AG04449 (cell line): ENCODE measurements at regions not wholly inside any gene's neighbourhood (a gene's known extent, or its start where the extent isn't known, plus 50 kb on each side); places are given as distances from the start of the nearest gene placed in this dataset.

ENCODE experiments used
- CTCF ChIA-PET: fragments of 350-600 bp; formaldehyde crosslinking; extraction: SDS; loops from one replicate; lab custom pipeline; 2021; ENCODE audit warnings: antibody characterized with exemption; lab: Yijun Ruan, JAX
- POLR2A ChIA-PET: fragments of 400-600, 350-600 bp; formaldehyde crosslinking; extraction: SDS; loops from one replicate; lab custom pipeline; 2020; ENCODE audit warnings: antibody characterized with exemption, inconsistent platforms; lab: Yijun Ruan, JAX
- DNase-seq: peaks from one replicate; pipeline ENCODE4 v3.0.0-alpha.2; 2010; ENCODE audit warnings: low read depth, low spot score
- H3K4me3 ChIP-seq: 2 replicates; pipeline ENCODE4 v1.5.1; 2011; ENCODE audit warnings: low read depth, mild to moderate bottlenecking, control low read depth, low read length
- TF ChIP-seq, protein P1 (sequence below): IDR thresholded peaks from one replicate; pipeline ENCODE4 v1.5.1; 2011; ENCODE audit warnings: mild to moderate bottlenecking, moderate library complexity, low read length, control low read depth, inconsistent platforms; ENCODE audit not compliant: insufficient read depth; ENCODE audit errors: missing control alignments

DNA sequence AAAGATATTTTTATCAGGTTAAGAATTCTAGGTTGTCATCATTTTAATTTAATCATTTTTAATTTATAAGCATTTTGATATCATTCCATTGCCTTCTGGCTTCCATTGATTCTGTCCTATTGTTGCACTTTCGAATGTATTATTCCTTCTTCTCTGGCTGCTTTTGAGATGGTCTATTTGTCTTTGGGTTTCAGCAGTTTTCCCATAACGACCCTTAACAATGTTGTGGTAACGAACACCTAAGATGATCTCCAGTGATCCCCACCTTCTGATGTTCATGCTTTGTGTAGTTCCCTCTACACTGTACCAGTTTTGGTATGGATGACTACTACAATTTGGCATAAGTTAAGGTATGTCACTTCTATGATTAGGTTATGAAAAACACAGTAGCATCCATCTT lies 59.9 kb downstream of the MINAR1 start:
- CTCF ChIA-PET = no interaction called here
- POLR2A ChIA-PET = no interaction called here
- TF ChIP-seq, protein P1, sequence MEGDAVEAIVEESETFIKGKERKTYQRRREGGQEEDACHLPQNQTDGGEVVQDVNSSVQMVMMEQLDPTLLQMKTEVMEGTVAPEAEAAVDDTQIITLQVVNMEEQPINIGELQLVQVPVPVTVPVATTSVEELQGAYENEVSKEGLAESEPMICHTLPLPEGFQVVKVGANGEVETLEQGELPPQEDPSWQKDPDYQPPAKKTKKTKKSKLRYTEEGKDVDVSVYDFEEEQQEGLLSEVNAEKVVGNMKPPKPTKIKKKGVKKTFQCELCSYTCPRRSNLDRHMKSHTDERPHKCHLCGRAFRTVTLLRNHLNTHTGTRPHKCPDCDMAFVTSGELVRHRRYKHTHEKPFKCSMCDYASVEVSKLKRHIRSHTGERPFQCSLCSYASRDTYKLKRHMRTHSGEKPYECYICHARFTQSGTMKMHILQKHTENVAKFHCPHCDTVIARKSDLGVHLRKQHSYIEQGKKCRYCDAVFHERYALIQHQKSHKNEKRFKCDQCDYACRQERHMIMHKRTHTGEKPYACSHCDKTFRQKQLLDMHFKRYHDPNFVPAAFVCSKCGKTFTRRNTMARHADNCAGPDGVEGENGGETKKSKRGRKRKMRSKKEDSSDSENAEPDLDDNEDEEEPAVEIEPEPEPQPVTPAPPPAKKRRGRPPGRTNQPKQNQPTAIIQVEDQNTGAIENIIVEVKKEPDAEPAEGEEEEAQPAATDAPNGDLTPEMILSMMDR = no peak
- no peak overlapping the region for H3K4me3 ChIP-seq
- DNase-seq = no peak

DNA sequence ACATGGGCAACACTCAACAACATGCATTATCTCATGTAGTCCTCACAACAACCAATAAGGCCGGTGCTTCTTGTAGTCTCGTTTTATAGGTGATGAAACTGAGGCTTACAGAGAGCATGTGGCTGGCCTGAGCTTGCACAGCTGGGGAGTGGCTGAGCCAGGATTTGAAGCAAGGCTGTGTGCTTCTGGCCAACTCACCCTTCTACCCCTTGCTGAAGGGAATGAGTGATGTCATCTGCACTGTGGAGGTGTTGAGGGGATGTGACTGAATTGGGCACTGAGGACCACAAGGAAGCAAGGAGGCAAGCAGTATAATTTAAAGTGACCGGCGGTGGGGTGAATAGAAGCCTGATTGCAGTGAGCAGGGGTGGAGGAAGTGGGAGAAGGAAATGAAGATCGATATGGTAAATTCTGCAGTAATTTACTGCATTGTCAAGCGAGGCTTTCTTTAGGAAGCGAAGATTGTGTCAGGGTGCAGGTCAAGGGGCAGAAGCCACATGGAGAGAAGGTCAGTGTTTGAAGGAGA lies 62.3 kb downstream of the MINAR1 start:
- TF ChIP-seq, protein P1 = no peak
- CTCF ChIA-PET = no interaction called here
- no peak overlapping the region for H3K4me3 ChIP-seq
- POLR2A ChIA-PET = no interaction called here
- DNase-seq = no peak

DNA sequence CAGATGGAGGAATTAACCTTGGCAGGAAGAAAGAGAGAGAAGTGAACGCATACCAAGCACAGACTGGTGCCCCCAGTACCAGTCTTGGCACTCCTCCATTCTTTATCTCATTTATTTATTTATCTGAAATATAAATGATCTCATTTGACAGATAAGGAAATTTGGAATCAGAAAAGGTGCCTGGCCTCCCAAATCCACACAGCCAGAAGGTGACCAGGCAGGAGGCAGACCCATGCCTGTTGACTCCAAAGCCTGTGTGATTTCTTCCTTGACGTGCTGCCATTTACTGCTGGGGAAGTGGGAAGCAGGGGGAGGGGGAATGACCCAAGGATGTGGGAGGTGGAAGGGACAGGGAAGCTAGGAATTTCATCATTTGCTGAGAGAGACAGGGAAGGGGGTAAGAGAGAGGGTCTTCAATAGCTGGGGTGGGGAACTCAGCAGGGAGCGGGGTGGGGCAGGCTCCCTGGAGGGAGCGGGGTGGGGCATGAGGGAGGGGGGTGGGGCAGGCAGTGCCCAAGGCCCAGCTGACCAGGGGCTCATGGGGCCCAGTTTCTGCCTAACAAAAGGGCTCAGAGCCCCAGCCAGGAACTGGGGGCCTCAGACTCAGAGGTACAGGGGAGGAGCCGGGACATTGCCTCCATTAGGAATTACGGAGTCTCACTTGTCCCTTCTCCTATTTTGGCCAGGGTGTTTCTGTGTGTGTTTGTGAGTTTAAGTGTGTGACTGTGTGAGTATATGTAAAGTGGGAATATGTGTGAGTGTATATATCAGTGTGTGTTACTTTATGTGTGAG lies 63.0 kb downstream of the MINAR1 start:
- no peak for DNase-seq
- TF ChIP-seq, protein P1 = no peak
- no peak overlapping the region for H3K4me3 ChIP-seq
- ChIA-PET CTCF (no interaction called here), POLR2A (no interaction called here)

DNA sequence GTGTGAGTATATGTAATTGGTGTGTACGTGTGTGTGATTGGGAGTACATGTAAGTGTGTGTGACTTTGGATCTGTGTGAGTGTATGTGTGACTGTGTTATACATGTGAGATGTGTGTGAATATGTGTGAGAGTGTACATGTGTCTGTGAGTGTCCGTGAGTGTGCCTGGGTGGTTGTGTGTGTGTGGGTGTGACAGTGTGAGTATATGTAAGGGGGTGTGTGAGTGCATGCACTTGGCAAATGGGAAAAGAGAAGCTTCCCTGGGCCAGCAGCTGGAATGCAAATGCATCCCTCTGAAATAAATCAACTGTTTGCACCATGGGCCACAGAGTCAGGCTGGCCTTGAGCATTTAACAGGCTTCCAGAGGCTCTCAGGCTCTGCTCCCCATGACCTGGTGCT lies 63.6 kb downstream of the MINAR1 start:
- TF ChIP-seq, protein P1 = no peak

DNA sequence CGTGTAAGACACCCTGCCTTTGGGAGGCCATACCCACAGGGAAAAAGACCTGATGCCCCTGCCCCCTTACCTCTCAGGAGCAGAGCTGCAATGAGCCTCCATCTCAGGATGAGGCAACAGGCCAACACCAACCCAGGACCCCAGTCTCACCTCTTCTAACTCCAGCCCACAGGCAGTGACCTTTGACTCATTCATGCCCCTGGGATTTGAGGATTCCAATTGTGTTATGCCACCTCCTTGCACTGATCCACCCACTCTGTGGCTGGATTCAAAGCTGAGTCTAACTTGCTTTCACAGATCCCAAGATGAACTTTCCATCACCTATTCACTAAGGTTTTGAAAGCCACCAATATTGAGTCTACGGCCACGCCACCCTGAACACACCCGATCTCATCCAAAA lies 64.7 kb downstream of the MINAR1 start:
- POLR2A ChIA-PET = no interaction called here
- no peak overlapping the region for H3K4me3 ChIP-seq
- TF ChIP-seq, protein P1 = no peak
- no peak for DNase-seq
- CTCF ChIA-PET = no interaction called here

More for the DNA sequence above, 63.6 kb downstream of the MINAR1 start:
- no peak overlapping the region for H3K4me3 ChIP-seq
- ChIA-PET CTCF (no interaction called here), POLR2A (no interaction called here)
- DNase-seq = no peak

DNA sequence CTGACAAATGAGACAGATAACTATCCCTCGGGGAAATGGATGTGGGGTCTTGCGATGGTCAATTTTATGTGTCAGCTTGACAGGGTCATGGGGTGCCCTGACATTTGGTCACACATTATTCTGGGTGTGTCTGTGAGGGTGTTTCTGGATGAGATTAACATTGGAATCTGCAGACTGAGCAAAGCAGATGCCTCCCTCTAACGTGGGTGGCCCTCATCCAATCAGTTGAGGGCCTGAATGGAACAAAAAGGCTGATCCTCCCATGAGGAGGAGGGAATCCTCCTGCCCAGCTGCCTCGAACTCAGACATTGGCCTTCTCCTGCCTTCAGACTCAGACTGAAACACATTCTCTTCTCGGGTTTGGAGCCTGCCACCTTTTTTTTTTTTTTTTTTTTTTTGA lies 69.0 kb downstream of the MINAR1 start:
- ChIA-PET CTCF (interaction anchor here (0.8 kb wide), 1 partner anchor 348 kb away, joined by 3 read pairs; no protein-coding TSS in a partner anchor), POLR2A (no interaction called here)
- TF ChIP-seq, protein P1 = no peak
- no peak overlapping the region for H3K4me3 ChIP-seq
- no peak for DNase-seq
